Uterus (tissue), 3 donors: ENCODE measurements at regions not wholly inside any gene's neighbourhood (a gene's known extent, or its start where the extent isn't known, plus 50 kb on each side); places are given as distances from the start of the nearest gene placed in this dataset.

Experiments
- DNase-seq, 2 donors: peaks; one replicate each; pipeline ENCODE4 v3.0.0-alpha.2; 2019 to 2020
- H3K27ac ChIP-seq, 2 donors: fragments of 200-600 bp; sonication (generic); 1 replicate in 1 of 2; 2 replicates in 1 of 2; pipeline ENCODE4 v1.5.1; 2016 to 2018
- H3K27me3 ChIP-seq, 2 donors: fragments of 200-600 bp; sonication (generic); one replicate each; pipeline ENCODE4 v1.5.1; 2018 to 2019; ENCODE audit warnings: control low read depth in 1 of 2
- H3K36me3 ChIP-seq, 2 donors: fragments of 200-600 bp; sonication (generic); one replicate each; pipeline ENCODE4 v1.5.1; 2019; ENCODE audit warnings: control low read depth in 1 of 2
- H3K4me1 ChIP-seq, 2 donors: fragments of 200-600 bp; sonication (generic); one replicate each; pipeline ENCODE4 v1.5.1; 2018 to 2019; ENCODE audit warnings: control low read depth in 1 of 2
- H3K4me3 ChIP-seq, 2 donors: fragments of 200-600 bp; sonication (generic); 1 replicate in 1 of 2; 2 replicates in 1 of 2; pipeline ENCODE4 v1.5.1; 2018 to 2019; ENCODE audit warnings: mild to moderate bottlenecking in 1 of 2
- H3K9me3 ChIP-seq, 2 donors: fragments of 200-600 bp; sonication (generic); one replicate each; pipeline ENCODE4 v1.5.1; 2019; ENCODE audit warnings: control low read depth in 1 of 2
- POLR2A ChIP-seq, 2 donors: fragments of 450-650 bp; IDR thresholded peaks; one replicate each; pipeline ENCODE4 v1.6.1; 2016; ENCODE audit warnings: antibody characterized with exemption in 2 of 2, mild to moderate bottlenecking in 1 of 2, moderate library complexity in 1 of 2
- intact Hi-C: fragments of 100-400 bp; cut with DNase I; formaldehyde crosslinking; loops from one replicate; pipeline ENCODE4 v1.15.1; 2023; ENCODE audit warnings: low total_unique reads
- TF ChIP-seq, protein P1 (sequence below), 4 experiments: fragments of 200-600 bp in 2 of 4; fragments of 450-650 bp in 2 of 4; sonication (generic) in 2 of 4; IDR thresholded peaks; one replicate each; pipeline ENCODE4 v1.5.1; 2016 to 2019; ENCODE audit warnings: antibody characterized with exemption in 4 of 4, mild to moderate bottlenecking in 2 of 4, moderate library complexity in 1 of 4
- donor health status: DM: yes; HTN: yes; CAD: no.

- intact Hi-C loops: no loop called here
- H3K4me1 ChIP-seq: no peaks in the 10 kb centered on the region
- TF ChIP-seq, protein P1, sequence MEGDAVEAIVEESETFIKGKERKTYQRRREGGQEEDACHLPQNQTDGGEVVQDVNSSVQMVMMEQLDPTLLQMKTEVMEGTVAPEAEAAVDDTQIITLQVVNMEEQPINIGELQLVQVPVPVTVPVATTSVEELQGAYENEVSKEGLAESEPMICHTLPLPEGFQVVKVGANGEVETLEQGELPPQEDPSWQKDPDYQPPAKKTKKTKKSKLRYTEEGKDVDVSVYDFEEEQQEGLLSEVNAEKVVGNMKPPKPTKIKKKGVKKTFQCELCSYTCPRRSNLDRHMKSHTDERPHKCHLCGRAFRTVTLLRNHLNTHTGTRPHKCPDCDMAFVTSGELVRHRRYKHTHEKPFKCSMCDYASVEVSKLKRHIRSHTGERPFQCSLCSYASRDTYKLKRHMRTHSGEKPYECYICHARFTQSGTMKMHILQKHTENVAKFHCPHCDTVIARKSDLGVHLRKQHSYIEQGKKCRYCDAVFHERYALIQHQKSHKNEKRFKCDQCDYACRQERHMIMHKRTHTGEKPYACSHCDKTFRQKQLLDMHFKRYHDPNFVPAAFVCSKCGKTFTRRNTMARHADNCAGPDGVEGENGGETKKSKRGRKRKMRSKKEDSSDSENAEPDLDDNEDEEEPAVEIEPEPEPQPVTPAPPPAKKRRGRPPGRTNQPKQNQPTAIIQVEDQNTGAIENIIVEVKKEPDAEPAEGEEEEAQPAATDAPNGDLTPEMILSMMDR (IDR thresholded peaks at IDR 0.05): no peak
- no peak for TF ChIP-seq POLR2A (IDR thresholded peaks at IDR 0.05)
Observed at GRCh38 chr7:34307540-34307939, 350.5 kb upstream of the NPSR1 start.

DNA sequence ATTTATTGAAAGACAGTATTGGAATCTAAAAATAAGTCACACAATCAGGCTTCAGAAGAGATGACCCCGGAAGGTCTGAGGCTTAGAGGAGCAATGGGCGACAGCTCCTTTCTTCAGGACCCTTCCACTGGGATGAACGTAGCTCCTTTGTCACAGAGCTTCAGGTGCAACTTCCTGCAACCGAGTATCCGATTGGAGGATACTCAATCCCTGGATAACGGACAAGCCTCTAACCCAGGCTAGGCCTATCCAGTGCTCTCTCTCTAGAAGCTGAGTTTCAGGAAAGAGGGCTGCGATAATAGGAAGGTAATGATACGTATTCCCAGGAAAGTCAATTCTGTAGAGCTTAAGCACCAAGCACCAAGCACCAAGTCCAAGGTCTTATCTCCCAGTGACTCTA is 349.4 kb upstream of the NPSR1 start:
- TF ChIP-seq POLR2A (IDR thresholded peaks at IDR 0.05): no peak
- TF ChIP-seq, protein P1 (IDR thresholded peaks at IDR 0.05): no peak
- H3K27me3 ChIP-seq: no peaks in the 10 kb centered on the region
- no peak for DNase-seq
- H3K4me1 ChIP-seq: no peaks in the 10 kb centered on the region
- intact Hi-C loops: no loop called here
- H3K27ac ChIP-seq: no peak overlapping the region
- H3K9me3 ChIP-seq: no peaks in the 10 kb centered on the region
- no peaks in the 10 kb centered on the region for H3K36me3 ChIP-seq
- H3K4me3 ChIP-seq: no peak overlapping the region

More at GRCh38 chr7:34307540-34307939, 350.5 kb upstream of the NPSR1 start:
- no peaks in the 10 kb centered on the region for H3K27me3 ChIP-seq
- no peak overlapping the region for H3K4me3 ChIP-seq
- H3K36me3 ChIP-seq: no peaks in the 10 kb centered on the region
- H3K9me3 ChIP-seq: no peaks in the 10 kb centered on the region
- DNase-seq: no peak
- H3K27ac ChIP-seq: no peak overlapping the region

- no peaks in the 10 kb centered on the region for H3K27me3 ChIP-seq
- no peaks in the 10 kb centered on the region for H3K4me1 ChIP-seq
- no peak overlapping the region for H3K27ac ChIP-seq
- TF ChIP-seq, protein P1 (IDR thresholded peaks at IDR 0.05): no peak
- TF ChIP-seq POLR2A (IDR thresholded peaks at IDR 0.05): no peak
- intact Hi-C loops: no loop called here
- no peak overlapping the region for H3K4me3 ChIP-seq
- no peak for DNase-seq
- no peaks in the 10 kb centered on the region for H3K36me3 ChIP-seq
- no peaks in the 10 kb centered on the region for H3K9me3 ChIP-seq
Observed at GRCh38 chr7:34309116-34309515, 348.9 kb upstream of the NPSR1 start.

DNA sequence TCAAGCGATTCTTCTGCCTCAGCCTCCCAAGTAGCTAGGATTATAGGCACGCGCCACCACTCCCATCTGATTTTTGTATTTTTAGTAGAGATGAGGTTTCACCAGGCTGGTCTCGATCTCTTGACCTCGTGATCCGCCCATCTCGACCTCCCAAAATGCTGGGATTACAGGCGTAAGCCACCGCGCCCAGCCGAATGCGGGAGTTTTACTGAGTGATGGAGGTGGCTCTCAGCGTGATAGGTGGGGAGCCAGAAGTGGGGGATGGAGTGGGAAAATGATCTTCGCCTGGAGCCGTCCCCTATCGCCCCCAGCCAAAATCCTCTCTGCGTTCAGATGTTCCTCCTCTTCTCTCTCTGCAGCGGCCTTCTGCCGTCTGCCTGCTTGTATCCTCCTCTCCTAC is 348.4 kb upstream of the NPSR1 start:
- H3K4me1 ChIP-seq: no peaks in the 10 kb centered on the region
- no peaks in the 10 kb centered on the region for H3K36me3 ChIP-seq
- no peak for TF ChIP-seq POLR2A (IDR thresholded peaks at IDR 0.05)
- TF ChIP-seq, protein P1 (IDR thresholded peaks at IDR 0.05): no peak
- no peaks in the 10 kb centered on the region for H3K27me3 ChIP-seq
- DNase-seq: no peak
- no peak overlapping the region for H3K27ac ChIP-seq
- H3K4me3 ChIP-seq: no peak overlapping the region
- no peaks in the 10 kb centered on the region for H3K9me3 ChIP-seq
- intact Hi-C loops: no loop called here

DNA sequence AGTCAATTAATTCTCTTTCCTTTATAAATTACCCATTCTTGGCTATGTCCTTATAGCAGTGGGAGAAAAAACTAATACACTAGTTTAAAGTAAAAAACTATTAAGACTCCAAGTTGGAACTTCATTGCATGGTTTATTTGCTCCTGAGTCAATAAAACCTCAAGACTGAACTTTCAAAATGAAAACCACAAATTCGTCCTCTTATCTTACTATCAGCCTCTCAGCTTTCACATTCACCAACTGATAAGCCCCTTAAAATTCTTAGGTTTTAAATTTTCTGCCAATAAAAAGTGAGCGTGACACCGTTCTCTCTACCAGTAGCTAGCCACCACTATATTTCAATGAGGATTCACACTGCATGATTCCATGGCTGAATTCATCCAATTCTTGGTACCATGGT is 346.4 kb upstream of the NPSR1 start:
- DNase-seq: no peak
- Histone ChIP-seq H3K27ac (no peak overlapping the region), H3K4me1 (no peaks in the 10 kb centered on the region), H3K36me3 (no peaks in the 10 kb centered on the region), H3K27me3 (no peaks in the 10 kb centered on the region), H3K9me3 (no peaks in the 10 kb centered on the region), H3K4me3 (no peak overlapping the region)
- intact Hi-C loops: no loop called here
- TF ChIP-seq, protein P1 (IDR thresholded peaks at IDR 0.05): no peak
- no peak for TF ChIP-seq POLR2A (IDR thresholded peaks at IDR 0.05)
